ENCODE measurements at regions not wholly inside any gene's neighbourhood (a gene's known extent, or its start where the extent isn't known, plus 50 kb on each side); places are given as distances from the start of the nearest gene placed in this dataset.

DNA sequence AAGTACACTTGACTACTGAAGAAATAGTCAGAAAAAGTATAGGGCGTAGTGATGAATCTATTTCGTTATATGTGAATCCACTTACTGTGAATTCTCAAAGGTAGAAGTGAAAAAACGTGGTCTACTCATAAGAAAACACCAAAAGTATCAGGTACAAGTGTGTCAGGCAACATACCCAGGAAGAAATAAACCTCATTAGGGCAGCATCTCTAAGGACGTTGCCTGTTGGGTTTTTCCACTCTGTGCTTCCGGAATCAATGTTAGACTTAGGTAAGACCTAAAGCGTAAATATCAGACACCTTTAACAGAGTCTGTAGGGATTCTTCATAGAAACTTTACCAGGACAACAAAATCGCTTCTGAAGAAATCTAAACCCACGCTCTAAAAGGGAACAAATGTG, 607.2 kb upstream of the EPHA7 start (continued):
- no peak for TF ChIP-seq FUBP1 (CRISPR knock-in tag; IDR thresholded peaks at IDR 0.05; ENCODE audit: borderline replicate concordance)

DNA sequence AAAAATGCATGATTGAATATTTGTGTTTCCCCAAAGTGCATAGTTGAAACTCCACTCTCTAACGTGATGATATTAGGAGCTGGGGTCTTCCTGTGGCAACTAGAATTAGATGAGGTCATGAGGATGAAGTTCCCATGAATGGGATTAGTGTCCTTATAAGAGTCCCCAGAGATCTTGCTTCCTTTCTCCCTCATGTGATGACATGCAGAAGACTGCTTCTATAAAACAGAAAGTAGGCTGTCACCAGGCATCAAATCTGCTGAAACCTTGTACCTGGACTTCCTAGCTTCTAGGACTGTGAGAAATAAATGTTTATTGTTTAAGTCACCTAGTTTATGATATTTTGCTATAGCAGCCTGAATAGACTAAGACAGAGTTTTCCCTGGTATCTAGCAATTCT, 586.5 kb upstream of the EPHA7 start:
- no TSS peak for BruUV-seq (replicated peaks)
- FAIRE-seq, result no peak
- no peaks in the 10 kb centered on the region for H3K9me3 ChIP-seq (ENCODE audit: low read length)
- H3K36me3 ChIP-seq (replicated peaks in 1 of 2; ENCODE audit: control insufficient read depth in 1 of 2, insufficient read depth in 2 of 2, low read length in 2 of 2), result no peaks in the 10 kb centered on the region
- 3% methylated on average over 1 of the region's 1 CpG for WGBS (ENCODE audit: low lambda C conversion rate)
- H4K20me1 ChIP-seq (ENCODE audit: insufficient read depth, low read length), result no peaks in the 10 kb centered on the region
- no peak overlapping the region for H3K4me2 ChIP-seq (ENCODE audit: low read depth, low read length)
- H3K9ac ChIP-seq (ENCODE audit: insufficient read depth, low read depth, low read length), result no peak overlapping the region
- no peak overlapping the region for H3K4me3 ChIP-seq (replicated peaks in 1 of 3; ENCODE audit: insufficient read depth in 1 of 3, low read depth in 2 of 3, low read length in 3 of 3)
- H3K4me1 ChIP-seq (ENCODE audit: insufficient read depth, low read length), result no peaks in the 10 kb centered on the region
- H3K79me2 ChIP-seq (ENCODE audit: insufficient read depth, low read length), result no peaks in the 10 kb centered on the region
- ChIA-PET POLR2A (no interaction called here), CTCF (ENCODE audit: low intra/inter-chr PET ratio, low total read pairs) (no interaction called here)
- H3K27ac ChIP-seq (ENCODE audit: extremely low read length, insufficient read depth, low read length), result no peak overlapping the region
- no peaks in the 10 kb centered on the region for H3K27me3 ChIP-seq (ENCODE audit: control insufficient read depth in 1 of 2, insufficient read depth in 2 of 2, low read length in 2 of 2)
- intact Hi-C loops (cut with micrococcal nuclease; ENCODE audit: unreplicated experiment) (no loop called here), in situ Hi-C loops (cut with HindIII; ENCODE audit: extremely low pct_ligation_motif_present, low pct_unique_long_range_greater_than_20kb) (no loop called here)
- DNase-seq (ENCODE audit: low spot score), result no peak
- H2AFZ ChIP-seq (ENCODE audit: low read length), result no peak overlapping the region
- ATAC-seq, result no peak
- TF ChIP-seq KLF12 (CRISPR knock-in tag; IDR thresholded peaks at IDR 0.05; ENCODE audit: borderline replicate concordance), result no peak
- TF ChIP-seq KDM4B (CRISPR knock-in tag; IDR thresholded peaks at IDR 0.05), result no peak
- TF ChIP-seq ZNF12 (CRISPR knock-in tag; IDR thresholded peaks at IDR 0.05), result no peak
- no peak for TF ChIP-seq ZNF704 (CRISPR knock-in tag; IDR thresholded peaks at IDR 0.05; ENCODE audit: borderline replicate concordance)
- no peak for TF ChIP-seq ZNF382 (CRISPR knock-in tag; IDR thresholded peaks at IDR 0.05; ENCODE audit: borderline replicate concordance)
- TF ChIP-seq ZBTB4 (CRISPR knock-in tag; IDR thresholded peaks at IDR 0.05; ENCODE audit: borderline replicate concordance), result no peak
- no peak for TF ChIP-seq ZNF235 (CRISPR knock-in tag; IDR thresholded peaks at IDR 0.05; ENCODE audit: borderline replicate concordance)
- TF ChIP-seq SIN3A (IDR thresholded peaks at IDR 0.05; ENCODE audit: borderline replicate concordance, low read depth, low read length), result no peak
- no peak for TF ChIP-seq NBN (conservative IDR thresholded peaks at IDR 0.05)
- TF ChIP-seq SALL2 (CRISPR knock-in tag; IDR thresholded peaks at IDR 0.05), result no peak
- no peak for TF ChIP-seq NR2C2 (CRISPR knock-in tag; IDR thresholded peaks at IDR 0.05; ENCODE audit: borderline replicate concordance)
- TF ChIP-seq, protein P1, sequence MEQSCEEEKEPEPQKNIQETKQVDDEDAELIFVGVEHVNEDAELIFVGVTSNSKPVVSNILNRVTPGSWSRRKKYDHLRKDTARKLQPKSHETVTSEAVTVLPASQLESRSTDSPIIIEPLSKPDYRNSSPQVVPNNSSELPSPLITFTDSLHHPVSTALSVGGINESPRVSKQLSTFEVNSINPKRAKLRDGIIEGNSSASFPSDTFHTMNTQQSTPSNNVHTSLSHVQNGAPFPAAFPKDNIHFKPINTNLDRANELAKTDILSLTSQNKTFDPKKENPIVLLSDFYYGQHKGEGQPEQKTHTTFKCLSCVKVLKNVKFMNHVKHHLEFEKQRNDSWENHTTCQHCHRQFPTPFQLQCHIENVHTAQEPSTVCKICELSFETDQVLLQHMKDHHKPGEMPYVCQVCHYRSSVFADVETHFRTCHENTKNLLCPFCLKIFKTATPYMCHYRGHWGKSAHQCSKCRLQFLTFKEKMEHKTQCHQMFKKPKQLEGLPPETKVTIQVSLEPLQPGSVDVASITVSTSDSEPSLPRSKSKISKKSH (CRISPR knock-in tag; IDR thresholded peaks at IDR 0.05; ENCODE audit: borderline replicate concordance), result no peak
- TF ChIP-seq FOXC1 (CRISPR knock-in tag; IDR thresholded peaks at IDR 0.05; ENCODE audit: borderline replicate concordance), result no peak
- TF ChIP-seq, protein P2, sequence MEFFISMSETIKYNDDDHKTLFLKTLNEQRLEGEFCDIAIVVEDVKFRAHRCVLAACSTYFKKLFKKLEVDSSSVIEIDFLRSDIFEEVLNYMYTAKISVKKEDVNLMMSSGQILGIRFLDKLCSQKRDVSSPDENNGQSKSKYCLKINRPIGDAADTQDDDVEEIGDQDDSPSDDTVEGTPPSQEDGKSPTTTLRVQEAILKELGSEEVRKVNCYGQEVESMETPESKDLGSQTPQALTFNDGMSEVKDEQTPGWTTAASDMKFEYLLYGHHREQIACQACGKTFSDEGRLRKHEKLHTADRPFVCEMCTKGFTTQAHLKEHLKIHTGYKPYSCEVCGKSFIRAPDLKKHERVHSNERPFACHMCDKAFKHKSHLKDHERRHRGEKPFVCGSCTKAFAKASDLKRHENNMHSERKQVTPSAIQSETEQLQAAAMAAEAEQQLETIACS (CRISPR knock-in tag; IDR thresholded peaks at IDR 0.05), result no peak

Measured in HepG2 (cell line).